GM12878 (cell line): ENCODE measurements at regions not wholly inside any gene's neighbourhood (a gene's known extent, or its start where the extent isn't known, plus 50 kb on each side); places are given as distances from the start of the nearest gene placed in this dataset.

Experiments used
- ATAC-seq: fragments of 200-7000 bp; cut with Tn5 transposase; 3 replicates; pipeline ENCODE4 v1.9.1; 2020; ENCODE audit warnings: mild to moderate bottlenecking, moderate library complexity
- BruUV-seq: library from RNA; stranded (reverse); fragments of 400-500 nt; replicated peaks from 2 replicates; lab custom pipeline; 2021; lab: Mats Ljungman, UMichigan
- CTCF ChIA-PET: fragments of 300-600 bp; sonication (Branson Sonifier 250); formaldehyde crosslinking; extraction: SDS; loops from one replicate; lab custom pipeline; 2021; ENCODE audit warnings: inconsistent platforms; lab: Yijun Ruan, JAX
- POLR2A ChIA-PET: fragments of 350-600 bp; formaldehyde crosslinking; extraction: SDS; loops from one replicate; lab custom pipeline; 2021; ENCODE audit warnings: inconsistent platforms; lab: Charles Lee
- RAD21 ChIA-PET: fragments of 300-600 bp; sonication (Branson Sonifier 250); formaldehyde crosslinking; loops from one replicate; lab custom pipeline; 2023; ENCODE audit warnings: antibody characterized with exemption; ENCODE audit not compliant: unreplicated experiment; lab: Charles Lee
- SMC1A ChIA-PET: fragments of 300-600 bp; sonication (Branson Sonifier 250); formaldehyde crosslinking; loops from one replicate; lab custom pipeline; 2023; ENCODE audit not compliant: unreplicated experiment, uncharacterized antibody; lab: Charles Lee
- DNase-seq: peaks from one replicate; pipeline ENCODE4 v3.0.0-alpha.2; 2011; ENCODE audit warnings: low read depth, low spot score
- FAIRE-seq: peaks from 3 replicates; lab custom pipeline; 2011; peaks lifted over from hg19 to GRCh38; lab: Jason Lieb, UNC
- H2AFZ ChIP-seq: 2 replicates; pipeline ENCODE4 v1.6.0; 2011; ENCODE audit warnings: low read depth, low read length, control low read depth; ENCODE audit not compliant: control insufficient read depth
- H3K27ac ChIP-seq: 2 replicates; pipeline ENCODE4 v1.5.1; 2011; ENCODE audit warnings: control low read depth; ENCODE audit not compliant: control insufficient read depth, insufficient read depth
- H3K27me3 ChIP-seq, 2 experiments: replicated peaks in 1 of 2; 2 replicates each; pipeline versions ENCODE4 v1.6.0 to v1.6.1; 2011; ENCODE audit warnings: low read length in 1 of 2; ENCODE audit not compliant: control insufficient read depth in 2 of 2, insufficient read depth in 2 of 2
- H3K36me3 ChIP-seq, 2 experiments: 2 replicates each; pipeline ENCODE4 v1.5.1; 2011; ENCODE audit warnings: low read length in 1 of 2; ENCODE audit not compliant: control insufficient read depth in 2 of 2, insufficient read depth in 2 of 2
- H3K4me1 ChIP-seq: 2 replicates; pipeline ENCODE4 v1.6.1; 2011; ENCODE audit warnings: mild to moderate bottlenecking, low read length, moderate library complexity, mixed read lengths; ENCODE audit not compliant: control insufficient read depth, insufficient read depth
- H3K4me2 ChIP-seq: 2 replicates; pipeline ENCODE4 v1.6.0; 2011; ENCODE audit warnings: control low read depth; ENCODE audit not compliant: control insufficient read depth, insufficient read depth
- H3K4me3 ChIP-seq: fragments of 200-600 bp; sonication (generic); 2 replicates; pipeline ENCODE4 v1.5.1; 2016
- H3K79me2 ChIP-seq: 2 replicates; pipeline ENCODE4 v1.6.0; 2011; ENCODE audit warnings: low read length; ENCODE audit not compliant: control insufficient read depth, insufficient read depth
- H3K9ac ChIP-seq: 2 replicates; pipeline ENCODE4 v1.8.0; 2011; ENCODE audit warnings: low read length, control low read depth, mixed read lengths; ENCODE audit not compliant: control insufficient read depth, insufficient read depth
- H3K9me3 ChIP-seq: replicated peaks from 3 replicates; pipeline ENCODE4 v1.5.1; 2011; ENCODE audit warnings: mild to moderate bottlenecking, low read length; ENCODE audit not compliant: control insufficient read depth, insufficient read depth
- H4K20me1 ChIP-seq: 2 replicates; pipeline ENCODE4 v1.6.0; 2011; ENCODE audit not compliant: control insufficient read depth, insufficient read depth
- BACH1 ChIP-seq: fragments of 450-650 bp; IDR thresholded peaks from 2 replicates; pipeline ENCODE4 v1.6.1; 2017; ENCODE audit warnings: mild to moderate bottlenecking, borderline replicate concordance
- DPF2 ChIP-seq: fragments of 450-650 bp; IDR thresholded peaks from 2 replicates; pipeline ENCODE4 v1.6.1; 2017; ENCODE audit warnings: mild to moderate bottlenecking
- NRF1 ChIP-seq: conservative IDR thresholded peaks from 2 replicates; pipeline ENCODE4 v1.6.1; 2011; ENCODE audit warnings: mild to moderate bottlenecking, low read depth, low read length, improper control_type of control experiment
- RBBP5 ChIP-seq: fragments of 200-600 bp; sonication (generic); conservative IDR thresholded peaks from 2 replicates; pipeline ENCODE4 v1.6.1; 2016
- TCF3 ChIP-seq: IDR thresholded peaks from 2 replicates; pipeline ENCODE4 v1.6.1; 2012; ENCODE audit warnings: low read depth, mild to moderate bottlenecking, low read length, borderline replicate concordance; ENCODE audit not compliant: insufficient read depth
- ZNF207 ChIP-seq: fragments of 450-650 bp; IDR thresholded peaks from 2 replicates; pipeline ENCODE4 v1.6.1; 2014; ENCODE audit warnings: antibody characterized with exemption, mild to moderate bottlenecking, borderline replicate concordance
- ZNF217 ChIP-seq: fragments of 450-650 bp; IDR thresholded peaks from 2 replicates; pipeline ENCODE4 v1.6.1; 2017; ENCODE audit warnings: antibody characterized with exemption, mild to moderate bottlenecking
- ZSCAN29 ChIP-seq: fragments of 450-650 bp; IDR thresholded peaks from 2 replicates; pipeline ENCODE4 v1.6.1; 2017; ENCODE audit warnings: mild to moderate bottlenecking, moderate library complexity
- ZZZ3 ChIP-seq: IDR thresholded peaks from 2 replicates; pipeline ENCODE4 v1.6.1; 2011; ENCODE audit warnings: low read depth; ENCODE audit not compliant: control insufficient read depth, insufficient read length
- WGBS: methylation state at CpG from one replicate; pipeline ENCODE4 v1.1.6; 2016; ENCODE audit warnings: low lambda C conversion rate; ENCODE audit not compliant: insufficient replicate concordance, insufficient coverage; ENCODE audit errors: missing lambda C conversion rate; 5-methylcytosine and 5-hydroxymethylcytosine counted together
- in situ Hi-C: fragments of 300-500 bp; cut with MboI; formaldehyde crosslinking; loops from 9 replicates; pipeline ENCODE4 v1.14.3; 2018; ENCODE audit warnings: mixed read lengths
- intact Hi-C: fragments of 100-400 bp; cut with micrococcal nuclease; formaldehyde crosslinking; loops from one replicate; pipeline ENCODE4 v1.14.2; 2022; ENCODE audit not compliant: unreplicated experiment
- TF ChIP-seq, protein P1 (sequence below): IDR thresholded peaks from 2 replicates; pipeline ENCODE4 v1.6.1; 2011; ENCODE audit warnings: borderline replicate concordance, low read depth, mild to moderate bottlenecking, moderate library complexity, mixed read lengths, low read length; ENCODE audit not compliant: insufficient read depth; ENCODE audit errors: extremely low read length
- TF ChIP-seq, protein P2 (sequence below): IDR thresholded peaks from 2 replicates; pipeline ENCODE4 v1.6.1; 2012; ENCODE audit warnings: low read length, inconsistent platforms
- TF ChIP-seq, protein P3 (sequence below): fragments of 450-650 bp; IDR thresholded peaks from 2 replicates; pipeline ENCODE4 v1.6.1; 2018; ENCODE audit warnings: borderline replicate concordance, mild to moderate bottlenecking; ENCODE audit not compliant: partially characterized antibody
- TF ChIP-seq, protein P4 (sequence below): fragments of 450-650 bp; IDR thresholded peaks from 2 replicates; pipeline ENCODE4 v1.6.1; 2017; ENCODE audit warnings: antibody characterized with exemption, mild to moderate bottlenecking, moderate library complexity

DNA sequence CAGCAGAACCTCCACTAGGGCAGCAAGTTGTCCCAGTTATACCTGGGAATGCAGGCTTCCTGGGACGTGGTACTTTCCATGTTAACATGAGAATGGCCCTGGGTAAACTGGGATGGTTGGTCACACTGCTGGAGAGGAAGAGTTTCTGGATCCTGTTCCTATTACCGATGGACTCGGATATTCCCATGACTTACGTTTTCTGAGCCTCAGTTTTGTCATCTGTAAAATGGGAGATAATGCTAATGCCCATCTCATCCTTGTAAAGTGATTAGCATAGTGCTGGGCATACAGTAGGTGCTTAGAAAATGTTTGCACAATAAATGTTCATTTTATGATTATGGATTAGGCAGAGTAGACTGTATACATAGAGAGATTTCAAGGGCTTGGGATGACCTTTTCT lies 280.9 kb upstream of the EEF2KMT start:
- WGBS, result 33% methylated on average over 4 of the region's 4 CpGs
- Histone ChIP-seq H3K9me3 (no peaks in the 10 kb centered on the region), H3K9ac (no peak overlapping the region), H3K4me3 (no peak overlapping the region), H3K4me1 (no peaks in the 10 kb centered on the region), H4K20me1 (no peaks in the 10 kb centered on the region), H3K27me3 (no peaks in the 10 kb centered on the region), H2AFZ (no peak overlapping the region), H3K27ac (no peak overlapping the region), H3K4me2 (no peak overlapping the region), H3K79me2 (no peaks in the 10 kb centered on the region), H3K36me3 (no peaks in the 10 kb centered on the region)
- ChIA-PET CTCF (no interaction called here), SMC1A (no interaction called here), RAD21 (no interaction called here), POLR2A (no interaction called here)
- intact Hi-C loops (no loop called here), in situ Hi-C loops (no loop called here)
- ATAC-seq (no peak), FAIRE-seq (no peak), DNase-seq (no peak)
- BruUV-seq, result no TSS peak
- TF ChIP-seq TCF3 (no peak), DPF2 (no peak), ZZZ3 (no peak), RBBP5 (no peak), ZNF207 (no peak), NRF1 (no peak), ZSCAN29 (no peak), BACH1 (no peak), ZNF217 (no peak)
- TF ChIP-seq, protein P1, sequence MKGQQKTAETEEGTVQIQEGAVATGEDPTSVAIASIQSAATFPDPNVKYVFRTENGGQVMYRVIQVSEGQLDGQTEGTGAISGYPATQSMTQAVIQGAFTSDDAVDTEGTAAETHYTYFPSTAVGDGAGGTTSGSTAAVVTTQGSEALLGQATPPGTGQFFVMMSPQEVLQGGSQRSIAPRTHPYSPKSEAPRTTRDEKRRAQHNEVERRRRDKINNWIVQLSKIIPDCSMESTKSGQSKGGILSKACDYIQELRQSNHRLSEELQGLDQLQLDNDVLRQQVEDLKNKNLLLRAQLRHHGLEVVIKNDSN, result no peak
- TF ChIP-seq, protein P2, sequence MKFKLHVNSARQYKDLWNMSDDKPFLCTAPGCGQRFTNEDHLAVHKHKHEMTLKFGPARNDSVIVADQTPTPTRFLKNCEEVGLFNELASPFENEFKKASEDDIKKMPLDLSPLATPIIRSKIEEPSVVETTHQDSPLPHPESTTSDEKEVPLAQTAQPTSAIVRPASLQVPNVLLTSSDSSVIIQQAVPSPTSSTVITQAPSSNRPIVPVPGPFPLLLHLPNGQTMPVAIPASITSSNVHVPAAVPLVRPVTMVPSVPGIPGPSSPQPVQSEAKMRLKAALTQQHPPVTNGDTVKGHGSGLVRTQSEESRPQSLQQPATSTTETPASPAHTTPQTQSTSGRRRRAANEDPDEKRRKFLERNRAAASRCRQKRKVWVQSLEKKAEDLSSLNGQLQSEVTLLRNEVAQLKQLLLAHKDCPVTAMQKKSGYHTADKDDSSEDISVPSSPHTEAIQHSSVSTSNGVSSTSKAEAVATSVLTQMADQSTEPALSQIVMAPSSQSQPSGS, result no peak
- TF ChIP-seq, protein P3, sequence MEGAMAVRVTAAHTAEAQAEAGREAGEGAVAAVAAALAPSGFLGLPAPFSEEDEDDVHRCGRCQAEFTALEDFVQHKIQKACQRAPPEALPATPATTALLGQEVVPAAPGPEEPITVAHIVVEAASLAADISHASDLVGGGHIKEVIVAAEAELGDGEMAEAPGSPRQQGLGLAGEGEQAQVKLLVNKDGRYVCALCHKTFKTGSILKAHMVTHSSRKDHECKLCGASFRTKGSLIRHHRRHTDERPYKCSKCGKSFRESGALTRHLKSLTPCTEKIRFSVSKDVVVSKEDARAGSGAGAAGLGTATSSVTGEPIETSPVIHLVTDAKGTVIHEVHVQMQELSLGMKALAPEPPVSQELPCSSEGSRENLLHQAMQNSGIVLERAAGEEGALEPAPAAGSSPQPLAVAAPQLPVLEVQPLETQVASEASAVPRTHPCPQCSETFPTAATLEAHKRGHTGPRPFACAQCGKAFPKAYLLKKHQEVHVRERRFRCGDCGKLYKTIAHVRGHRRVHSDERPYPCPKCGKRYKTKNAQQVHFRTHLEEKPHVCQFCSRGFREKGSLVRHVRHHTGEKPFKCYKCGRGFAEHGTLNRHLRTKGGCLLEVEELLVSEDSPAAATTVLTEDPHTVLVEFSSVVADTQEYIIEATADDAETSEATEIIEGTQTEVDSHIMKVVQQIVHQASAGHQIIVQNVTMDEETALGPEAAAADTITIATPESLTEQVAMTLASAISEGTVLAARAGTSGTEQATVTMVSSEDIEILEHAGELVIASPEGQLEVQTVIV, result no peak
- TF ChIP-seq, protein P4, sequence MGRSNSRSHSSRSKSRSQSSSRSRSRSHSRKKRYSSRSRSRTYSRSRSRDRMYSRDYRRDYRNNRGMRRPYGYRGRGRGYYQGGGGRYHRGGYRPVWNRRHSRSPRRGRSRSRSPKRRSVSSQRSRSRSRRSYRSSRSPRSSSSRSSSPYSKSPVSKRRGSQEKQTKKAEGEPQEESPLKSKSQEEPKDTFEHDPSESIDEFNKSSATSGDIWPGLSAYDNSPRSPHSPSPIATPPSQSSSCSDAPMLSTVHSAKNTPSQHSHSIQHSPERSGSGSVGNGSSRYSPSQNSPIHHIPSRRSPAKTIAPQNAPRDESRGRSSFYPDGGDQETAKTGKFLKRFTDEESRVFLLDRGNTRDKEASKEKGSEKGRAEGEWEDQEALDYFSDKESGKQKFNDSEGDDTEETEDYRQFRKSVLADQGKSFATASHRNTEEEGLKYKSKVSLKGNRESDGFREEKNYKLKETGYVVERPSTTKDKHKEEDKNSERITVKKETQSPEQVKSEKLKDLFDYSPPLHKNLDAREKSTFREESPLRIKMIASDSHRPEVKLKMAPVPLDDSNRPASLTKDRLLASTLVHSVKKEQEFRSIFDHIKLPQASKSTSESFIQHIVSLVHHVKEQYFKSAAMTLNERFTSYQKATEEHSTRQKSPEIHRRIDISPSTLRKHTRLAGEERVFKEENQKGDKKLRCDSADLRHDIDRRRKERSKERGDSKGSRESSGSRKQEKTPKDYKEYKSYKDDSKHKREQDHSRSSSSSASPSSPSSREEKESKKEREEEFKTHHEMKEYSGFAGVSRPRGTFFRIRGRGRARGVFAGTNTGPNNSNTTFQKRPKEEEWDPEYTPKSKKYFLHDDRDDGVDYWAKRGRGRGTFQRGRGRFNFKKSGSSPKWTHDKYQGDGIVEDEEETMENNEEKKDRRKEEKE, result no peak
